ENCODE measurements at regions not wholly inside any gene's neighbourhood (a gene's known extent, or its start where the extent isn't known, plus 50 kb on each side); places are given as distances from the start of the nearest gene placed in this dataset.

GRCh38 chr9:28999057-28999456 lies 1425.8 kb upstream of the C9orf72 start:
- CTCF ChIA-PET (ENCODE audit: partially characterized antibody): interaction anchor here (1.0 kb wide), 1 partner anchor 18 kb away, joined by 3 read pairs; no protein-coding TSS in a partner anchor
- Histone ChIP-seq H3K9me3 (ENCODE audit: insufficient read depth in 2 of 2, low read depth in 1 of 2, low read length in 1 of 2) (no peaks in the 10 kb centered on the region), H2BK20ac (ENCODE audit: low read length) (no peak overlapping the region), H4K20me1 (replicated peaks in 1 of 2; ENCODE audit: control insufficient read depth in 1 of 2, insufficient read depth in 2 of 2, low read length in 2 of 2) (no peaks in the 10 kb centered on the region), H3K4me3 (ENCODE audit: extremely low read depth in 1 of 4, insufficient read depth in 2 of 4, low read depth in 3 of 4, low read length in 4 of 4) (no peak overlapping the region), H3K23me2 (ENCODE audit: low read depth, low read length) (no peaks in the 10 kb centered on the region), H3K27ac (ENCODE audit: low read depth, low read length) (no peak overlapping the region), H2AK5ac (ENCODE audit: low read depth, low read length) (no peak overlapping the region), H3K79me1 (ENCODE audit: low read depth, low read length) (no peaks in the 10 kb centered on the region), H3K27me3 (replicated peaks in 1 of 4; ENCODE audit: control insufficient read depth in 3 of 4, extremely low read depth in 1 of 4, insufficient read depth in 3 of 4, low read length in 3 of 4) (no peaks in the 10 kb centered on the region), H3K56ac (replicated peaks; ENCODE audit: insufficient read length, low read depth, low read length) (no peak overlapping the region), H3K4me2 (ENCODE audit: insufficient read depth in 1 of 2, low read depth in 2 of 2, low read length in 2 of 2) (no peak overlapping the region), H3K79me2 (ENCODE audit: control insufficient read depth in 1 of 2, insufficient read depth in 2 of 2, low read length in 2 of 2) (no peaks in the 10 kb centered on the region), H4K8ac (ENCODE audit: extremely low read depth, insufficient read depth, low read length) (no peak overlapping the region), H3K9ac (replicated peaks in 1 of 4; ENCODE audit: extremely low read depth in 1 of 4, low read depth in 3 of 4, low read length in 3 of 4) (no peak overlapping the region), H4K91ac (replicated peaks; ENCODE audit: insufficient read length, low read length) (no peak overlapping the region), H3K23ac (ENCODE audit: insufficient read length) (no peak overlapping the region), H2BK120ac (replicated peaks; ENCODE audit: low read depth, low read length) (no peak overlapping the region), H2BK15ac (ENCODE audit: low read length) (no peak overlapping the region), H3K36me3 (ENCODE audit: control insufficient read depth in 2 of 4, insufficient read depth in 4 of 4, low read length in 3 of 4) (no peaks in the 10 kb centered on the region), H3K18ac (ENCODE audit: extremely low read depth, low read length) (no peak overlapping the region), H2BK5ac (ENCODE audit: low read depth, low read length) (no peak overlapping the region), H3K4ac (replicated peaks; ENCODE audit: insufficient read length, low read depth, low read length) (no peak overlapping the region), H3K4me1 (replicated peaks in 1 of 4; ENCODE audit: control insufficient read depth in 3 of 4, insufficient read depth in 4 of 4, low read length in 3 of 4) (no peaks in the 10 kb centered on the region), H2BK12ac (ENCODE audit: low read depth, low read length) (no peak overlapping the region), H3K14ac (ENCODE audit: insufficient read length) (no peak overlapping the region), H4K5ac (ENCODE audit: insufficient read length, low read depth, low read length) (no peak overlapping the region), H2AFZ (ENCODE audit: low read length) (no peak overlapping the region)
- POLR2A ChIA-PET (ENCODE audit: partially characterized antibody): no interaction called here
- FAIRE-seq: no peak
- DNase-seq (ENCODE audit: low read depth in 1 of 2, low spot score in 2 of 2): no peak
- TF ChIP-seq KDM1A (IDR thresholded peaks at IDR 0.05; ENCODE audit: borderline replicate concordance, low read length) (no peak), GABPA (IDR thresholded peaks at IDR 0.05; ENCODE audit: borderline replicate concordance, insufficient read depth, low read length) (no peak), CEBPB (IDR thresholded peaks at IDR 0.05; ENCODE audit: low read depth, low read length) (no peak), SP4 (IDR thresholded peaks at IDR 0.05; ENCODE audit: low read length) (no peak), SP1 (IDR thresholded peaks at IDR 0.05; ENCODE audit: low read depth, low read length) (no peak), ATF2 (IDR thresholded peaks at IDR 0.05; ENCODE audit: low read length) (no peak), ZNF274 (IDR thresholded peaks at IDR 0.05; ENCODE audit: borderline replicate concordance, extremely low read depth, low read length) (no peak), EGR1 (IDR thresholded peaks at IDR 0.05; ENCODE audit: borderline replicate concordance, low read depth, low read length) (no peak), CBX5 (IDR thresholded peaks at IDR 0.05; ENCODE audit: low read depth, low read length) (no peak), JUND (IDR thresholded peaks at IDR 0.05; ENCODE audit: low read length) (no peak), RXRA (IDR thresholded peaks at IDR 0.05; ENCODE audit: insufficient read depth, low read depth, low read length) (no peak), EP300 (IDR thresholded peaks at IDR 0.05; ENCODE audit: borderline replicate concordance in 1 of 2, low read depth in 2 of 2, low read length in 2 of 2) (no peak), CTBP2 (IDR thresholded peaks at IDR 0.05; ENCODE audit: borderline replicate concordance, insufficient read depth, insufficient read length, low read length) (no peak), RAD21 (IDR thresholded peaks at IDR 0.05 in 1 of 2, conservative IDR thresholded peaks at IDR 0.05 in 1 of 2; ENCODE audit: low read depth in 2 of 2, low read length in 2 of 2) (no peak)
